ENCODE measurements at regions not wholly inside any gene's neighbourhood (a gene's known extent, or its start where the extent isn't known, plus 50 kb on each side); places are given as distances from the start of the nearest gene placed in this dataset.
"Not testable (repeated sequence)": the region's sequence is repeated elsewhere in the genome, so short reads cannot be mapped to it uniquely, and the experiment has no call there.

DNA sequence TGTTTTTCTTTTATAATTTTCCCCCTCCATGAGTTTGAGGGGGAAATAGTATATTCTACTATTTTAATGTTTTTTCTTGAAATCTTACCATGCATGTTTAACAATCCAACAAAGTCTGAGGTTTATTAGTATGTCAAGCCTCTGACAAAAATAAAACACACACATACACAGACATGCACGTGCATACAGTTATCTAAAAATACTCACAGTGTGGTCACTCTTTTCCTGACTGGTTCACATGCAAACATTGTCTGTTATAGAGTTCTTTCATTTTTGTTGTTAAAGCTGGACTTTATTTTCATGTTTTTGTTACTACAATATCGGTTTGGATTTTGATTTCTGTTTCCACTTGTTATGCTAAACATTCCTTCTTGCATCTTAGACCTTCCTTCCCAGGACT is 236.6 kb downstream of the MFSD1 start:
- no peaks in the 10 kb centered on the region for H3K36me3 ChIP-seq (ENCODE audit: control insufficient read depth in 4 of 4, insufficient read depth in 4 of 4, low read length in 4 of 4)
- H3K4me1 ChIP-seq (ENCODE audit: control insufficient read depth in 5 of 5, insufficient read depth in 5 of 5, low read length in 5 of 5) = no peaks in the 10 kb centered on the region
- TF ChIP-seq CTCF (IDR thresholded peaks at IDR 0.05; ENCODE audit: control extremely low read depth, extremely low read depth) = no peak
- H3K27ac ChIP-seq (ENCODE audit: low read depth in 1 of 2, low read length in 1 of 2) = no peak overlapping the region
- no peak overlapping the region for H3K4me3 ChIP-seq
- DNase-seq = no peak
- H3K9ac ChIP-seq (ENCODE audit: insufficient read depth in 1 of 2, low read length in 2 of 2) = no peak overlapping the region
- 53 to 56% methylated on average over 2 of the region's 2 CpGs for whole genome bisulfite sequencing, 2 donors
- ATAC-seq (ENCODE audit: insufficient read depth, low FRiP score) = no peak
- no peaks in the 10 kb centered on the region for H3K27me3 ChIP-seq (ENCODE audit: control insufficient read depth in 3 of 3, insufficient read depth in 3 of 3, low read length in 2 of 3)
- no peaks in the 10 kb centered on the region for H3K9me3 ChIP-seq (ENCODE audit: control insufficient read depth in 4 of 4, insufficient read depth in 3 of 4, low read length in 3 of 4)

- H3K9ac ChIP-seq (ENCODE audit: insufficient read depth in 1 of 2, low read length in 2 of 2) = no peak overlapping the region
- no peaks in the 10 kb centered on the region for H3K36me3 ChIP-seq (ENCODE audit: control insufficient read depth in 4 of 4, insufficient read depth in 4 of 4, low read length in 4 of 4)
- TF ChIP-seq CTCF (IDR thresholded peaks at IDR 0.05; ENCODE audit: control extremely low read depth, extremely low read depth) = no peak
- no peaks in the 10 kb centered on the region for H3K27me3 ChIP-seq (ENCODE audit: control insufficient read depth in 3 of 3, insufficient read depth in 3 of 3, low read length in 2 of 3)
- ATAC-seq (ENCODE audit: insufficient read depth, low FRiP score) (no peak), DNase-seq (no peak)
- no peaks in the 10 kb centered on the region for H3K4me1 ChIP-seq (ENCODE audit: control insufficient read depth in 5 of 5, insufficient read depth in 5 of 5, low read length in 5 of 5)
- WGBS, 2 donors = 57 to 59% methylated on average over 2 of the region's 2 CpGs
- H3K27ac ChIP-seq (ENCODE audit: low read depth in 1 of 2, low read length in 1 of 2) = no peak overlapping the region
- no peaks in the 10 kb centered on the region for H3K9me3 ChIP-seq (ENCODE audit: control insufficient read depth in 4 of 4, insufficient read depth in 3 of 4, low read length in 3 of 4)
- H3K4me3 ChIP-seq = no peak overlapping the region
Observed at GRCh38 chr3:159039286-159039685, 237.4 kb downstream of the MFSD1 start.

- no peak for TF ChIP-seq CTCF (IDR thresholded peaks at IDR 0.05; ENCODE audit: control extremely low read depth, extremely low read depth)
- no peak overlapping the region for H3K4me3 ChIP-seq
- H3K9ac ChIP-seq (ENCODE audit: insufficient read depth in 1 of 2, low read length in 2 of 2) = no peak overlapping the region
- ATAC-seq (ENCODE audit: insufficient read depth, low FRiP score) = no peak
- no peaks in the 10 kb centered on the region for H3K27me3 ChIP-seq (ENCODE audit: control insufficient read depth in 3 of 3, insufficient read depth in 3 of 3, low read length in 2 of 3)
- H3K27ac ChIP-seq (ENCODE audit: low read depth in 1 of 2, low read length in 1 of 2) = no peak overlapping the region
- no peaks in the 10 kb centered on the region for H3K36me3 ChIP-seq (ENCODE audit: control insufficient read depth in 4 of 4, insufficient read depth in 4 of 4, low read length in 4 of 4)
- no peak for DNase-seq
- H3K4me1 ChIP-seq (ENCODE audit: control insufficient read depth in 5 of 5, insufficient read depth in 5 of 5, low read length in 5 of 5) = no peaks in the 10 kb centered on the region
- H3K9me3 ChIP-seq (ENCODE audit: control insufficient read depth in 4 of 4, insufficient read depth in 3 of 4, low read length in 3 of 4) = no peaks in the 10 kb centered on the region
- WGBS, 2 donors = 52 to 70% methylated on average over 5 of the region's 5 CpGs
Observed at GRCh38 chr3:159045279-159045885, 243.5 kb downstream of the MFSD1 start.

GRCh38 chr3:159047361-159047760 is 245.5 kb downstream of the MFSD1 start:
- TF ChIP-seq CTCF (IDR thresholded peaks at IDR 0.05; ENCODE audit: control extremely low read depth, extremely low read depth) = no peak
- H3K27me3 ChIP-seq (ENCODE audit: control insufficient read depth in 3 of 3, insufficient read depth in 3 of 3, low read length in 2 of 3) = no peaks in the 10 kb centered on the region
- H3K4me3 ChIP-seq = no peak overlapping the region
- no peak overlapping the region for H3K9ac ChIP-seq (ENCODE audit: insufficient read depth in 1 of 2, low read length in 2 of 2)
- ATAC-seq (ENCODE audit: insufficient read depth, low FRiP score) (no peak), DNase-seq (no peak)
- H3K36me3 ChIP-seq (ENCODE audit: control insufficient read depth in 4 of 4, insufficient read depth in 4 of 4, low read length in 4 of 4) = no peaks in the 10 kb centered on the region
- WGBS, 2 donors = 90 to 94% methylated on average over 3 of the region's 3 CpGs
- no peaks in the 10 kb centered on the region for H3K9me3 ChIP-seq (ENCODE audit: control insufficient read depth in 4 of 4, insufficient read depth in 3 of 4, low read length in 3 of 4)
- no peak overlapping the region for H3K27ac ChIP-seq (ENCODE audit: low read depth in 1 of 2, low read length in 1 of 2)
- no peaks in the 10 kb centered on the region for H3K4me1 ChIP-seq (ENCODE audit: control insufficient read depth in 5 of 5, insufficient read depth in 5 of 5, low read length in 5 of 5)

GRCh38 chr3:159052494-159052893 is 250.6 kb downstream of the MFSD1 start:
- H3K4me3 ChIP-seq; H3K9ac ChIP-seq (ENCODE audit: insufficient read depth in 1 of 2, low read length in 2 of 2); H3K36me3 ChIP-seq (ENCODE audit: control insufficient read depth in 4 of 4, insufficient read depth in 4 of 4, low read length in 4 of 4); DNase-seq; H3K4me1 ChIP-seq (ENCODE audit: control insufficient read depth in 5 of 5, insufficient read depth in 5 of 5, low read length in 5 of 5); ATAC-seq (ENCODE audit: insufficient read depth, low FRiP score); H3K27me3 ChIP-seq (ENCODE audit: control insufficient read depth in 3 of 3, insufficient read depth in 3 of 3, low read length in 2 of 3); H3K9me3 ChIP-seq (ENCODE audit: control insufficient read depth in 4 of 4, insufficient read depth in 3 of 4, low read length in 3 of 4); H3K27ac ChIP-seq (ENCODE audit: low read depth in 1 of 2, low read length in 1 of 2): not testable (repeated sequence)
- WGBS, 2 donors = 58 to 88% methylated on average over 1 of the region's 1 CpG
